Activated CD8-positive, alpha-beta T cell treated with anti-CD3 and anti-CD28 coated beads, Interleukin-2, amount 10 ng/mL, durations not matched to agents 7 days and 5 days (primary cell): ENCODE measurements at regions not wholly inside any gene's neighbourhood (a gene's known extent, or its start where the extent isn't known, plus 50 kb on each side); places are given as distances from the start of the nearest gene placed in this dataset.
"Not testable (repeated sequence)": the region's sequence is repeated elsewhere in the genome, so short reads cannot be mapped to it uniquely, and the experiment has no call there.

Experiments
- ATAC-seq: fragments of 150-1000 bp; cut with Tn5 transposase; one replicate; pipeline ENCODE4 v1.10.0; 2021; ENCODE audit warnings: moderate library complexity
- CTCF ChIA-PET: fragments of 350-600 bp; sonication (Branson Sonifier 250); formaldehyde crosslinking; loops from one replicate; lab custom pipeline; 2021; ENCODE audit warnings: antibody characterized with exemption; lab: Charles Lee
- POLR2A ChIA-PET: fragments of 350-600 bp; sonication (Branson Sonifier 250); formaldehyde crosslinking; loops from one replicate; lab custom pipeline; 2021; ENCODE audit warnings: antibody characterized with exemption; lab: Charles Lee
- DNase-seq: peaks from one replicate; pipeline ENCODE4 v3.0.0-alpha.2; 2020
- H3K27ac Mint-ChIP-seq: one replicate; pipeline ENCODE4 v1.8.0; 2021; ENCODE audit warnings: mild to moderate bottlenecking, mixed read lengths
- H3K27me3 Mint-ChIP-seq: one replicate; pipeline ENCODE4 v1.8.0; 2021; ENCODE audit warnings: low read depth, mixed read lengths
- H3K36me3 Mint-ChIP-seq: one replicate; pipeline ENCODE4 v1.8.0; 2021; ENCODE audit warnings: low read depth, mixed read lengths
- H3K4me1 Mint-ChIP-seq: one replicate; pipeline ENCODE4 v1.8.0; 2021; ENCODE audit warnings: low read depth, mixed read lengths
- H3K4me3 Mint-ChIP-seq: one replicate; pipeline ENCODE4 v1.8.0; 2021; ENCODE audit warnings: mild to moderate bottlenecking, mixed read lengths
- H3K9me3 Mint-ChIP-seq: one replicate; pipeline ENCODE4 v1.8.0; 2022; ENCODE audit warnings: mixed read lengths; ENCODE audit not compliant: insufficient read depth

- DNase-seq (no peak), ATAC-seq (no peak)
- Mint-ChIP-seq H3K36me3 (no peaks in the 10 kb centered on the region), H3K27me3 (no peaks in the 10 kb centered on the region), H3K4me1 (no peaks in the 10 kb centered on the region), H3K9me3 (peaks cover 7% of the 10 kb centered on the region), H3K4me3 (no peak overlapping the region), H3K27ac (no peak overlapping the region)
- POLR2A ChIA-PET: no interaction called here
- CTCF ChIA-PET: no interaction called here
These were observed 273.1 kb upstream of the KCND2 start for GRCh38 chr7:119999738-120000475.

DNA sequence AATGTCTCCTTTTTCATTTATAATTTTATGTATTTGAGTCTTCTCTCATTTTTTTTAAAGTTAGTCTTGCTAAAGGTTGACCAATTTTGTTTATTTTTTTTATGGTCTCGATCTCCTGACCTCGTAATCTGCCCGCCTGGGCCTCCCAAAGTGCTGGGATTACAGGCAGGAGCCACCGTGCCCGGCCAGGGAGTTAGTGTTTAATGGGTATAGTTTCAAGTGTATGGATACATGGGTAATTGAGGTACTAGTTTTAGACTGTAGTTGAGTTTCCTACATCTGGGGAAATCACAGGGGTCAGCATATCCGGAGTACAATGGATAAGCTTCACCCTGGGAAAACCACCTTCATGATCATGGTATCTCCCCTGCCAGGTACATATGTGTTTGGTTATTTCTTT is 267.3 kb upstream of the KCND2 start:
- no peaks in the 10 kb centered on the region for H3K36me3 Mint-ChIP-seq
- no peaks in the 10 kb centered on the region for H3K27me3 Mint-ChIP-seq
- H3K27ac Mint-ChIP-seq: no peak overlapping the region
- H3K9me3 Mint-ChIP-seq: peaks cover 13% of the 10 kb centered on the region
- DNase-seq (no peak), ATAC-seq (no peak)
- no peaks in the 10 kb centered on the region for H3K4me1 Mint-ChIP-seq
- POLR2A ChIA-PET: no interaction called here
- no peak overlapping the region for H3K4me3 Mint-ChIP-seq
- CTCF ChIA-PET: no interaction called here

DNA sequence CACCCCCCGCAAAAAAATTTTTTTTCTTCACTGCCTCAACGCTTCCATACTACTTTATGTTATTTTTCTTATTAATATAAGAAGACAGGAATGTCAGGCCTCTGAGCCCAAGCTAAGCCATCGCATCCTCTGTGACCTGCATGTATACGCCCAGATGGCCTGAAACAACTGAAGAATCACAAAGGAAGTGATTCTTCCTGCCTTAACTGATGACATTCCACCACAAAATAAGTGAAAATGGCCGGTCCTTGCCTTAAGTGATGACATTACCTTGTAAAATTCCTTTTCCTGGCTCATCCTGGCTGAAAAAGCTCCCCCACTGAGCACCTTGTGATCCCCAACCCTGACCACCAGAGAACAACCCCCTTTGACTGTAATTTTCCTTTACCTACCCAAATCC is 258.7 kb upstream of the KCND2 start:
- H3K27me3 Mint-ChIP-seq, H3K36me3 Mint-ChIP-seq, CTCF ChIA-PET, H3K4me1 Mint-ChIP-seq, POLR2A ChIA-PET, ATAC-seq, DNase-seq, H3K4me3 Mint-ChIP-seq, H3K27ac Mint-ChIP-seq, H3K9me3 Mint-ChIP-seq: not testable (repeated sequence)

DNA sequence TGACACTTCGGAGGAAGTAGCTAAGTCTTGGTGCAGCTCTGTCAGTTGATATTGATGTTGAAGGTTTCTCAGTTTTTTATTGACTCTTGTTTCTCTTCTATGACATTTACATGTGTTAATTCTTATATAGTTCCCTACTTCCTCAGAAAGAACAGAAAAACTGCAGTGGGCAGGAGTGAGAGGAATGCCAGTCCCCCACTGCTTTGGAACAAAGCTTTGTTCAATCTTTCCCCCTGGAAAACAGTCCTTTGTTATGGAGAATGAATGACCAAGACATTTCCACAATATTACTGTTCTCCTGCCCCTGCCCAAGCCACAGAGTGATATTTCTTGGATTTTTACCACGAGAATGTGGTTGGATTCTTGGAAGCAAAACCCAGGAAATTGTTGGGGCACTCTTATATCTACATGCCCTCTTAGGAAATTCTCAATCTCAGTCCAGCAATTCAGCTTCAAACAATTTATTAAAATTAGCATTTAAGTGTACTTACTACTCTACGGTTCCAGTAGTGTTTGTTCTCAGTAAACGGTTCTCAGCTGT is 258.0 kb upstream of the KCND2 start:
- no peaks in the 10 kb centered on the region for H3K27me3 Mint-ChIP-seq
- no peak overlapping the region for H3K27ac Mint-ChIP-seq
- H3K4me3 Mint-ChIP-seq: no peak overlapping the region
- ATAC-seq (no peak), DNase-seq (no peak)
- no peaks in the 10 kb centered on the region for H3K4me1 Mint-ChIP-seq
- ChIA-PET POLR2A (no interaction called here), CTCF (no interaction called here)
- H3K9me3 Mint-ChIP-seq: peaks cover 8% of the 10 kb centered on the region
- H3K36me3 Mint-ChIP-seq: no peaks in the 10 kb centered on the region

GRCh38 chr7:120021085-120021484 is 251.9 kb upstream of the KCND2 start:
- CTCF ChIA-PET: no interaction called here
- POLR2A ChIA-PET: no interaction called here
- ATAC-seq (no peak), DNase-seq (no peak)
- Mint-ChIP-seq H3K27ac (no peak overlapping the region), H3K4me3 (no peak overlapping the region), H3K9me3 (no peaks in the 10 kb centered on the region), H3K27me3 (no peaks in the 10 kb centered on the region), H3K36me3 (no peaks in the 10 kb centered on the region), H3K4me1 (no peaks in the 10 kb centered on the region)

DNA sequence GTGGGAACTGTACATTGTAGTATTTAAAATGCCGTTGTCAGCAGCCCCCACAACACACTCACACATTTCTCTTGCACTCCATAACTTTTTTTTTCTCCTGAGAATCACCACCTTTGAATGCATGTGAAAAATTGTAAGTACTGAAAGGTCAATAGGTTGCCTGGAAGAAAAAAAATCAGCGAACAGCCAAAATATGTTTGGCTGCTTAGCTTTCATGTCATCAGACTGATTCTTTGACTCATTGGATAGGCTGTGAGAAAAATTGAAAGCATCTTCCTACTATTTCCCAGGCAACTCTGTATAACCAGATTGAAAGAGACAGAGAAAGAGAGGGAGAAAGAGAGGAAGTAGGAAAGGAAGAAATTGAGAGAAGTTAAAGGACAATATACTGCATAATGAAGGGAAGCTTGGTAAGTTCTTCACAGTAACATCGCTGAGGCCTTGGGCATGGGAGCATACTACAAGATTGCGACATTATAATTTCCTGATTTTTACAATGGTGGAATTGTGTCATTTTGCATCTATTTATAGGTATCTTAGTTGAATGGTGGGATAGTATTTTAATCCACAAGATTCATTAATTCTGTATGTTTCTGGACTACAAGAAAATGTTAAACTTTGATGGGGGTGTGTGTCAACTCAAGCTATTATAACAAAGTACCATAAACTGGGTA is 249.3 kb upstream of the KCND2 start:
- no peaks in the 10 kb centered on the region for H3K9me3 Mint-ChIP-seq
- H3K4me3 Mint-ChIP-seq: no peak overlapping the region
- H3K27me3 Mint-ChIP-seq: no peaks in the 10 kb centered on the region
- ChIA-PET POLR2A (no interaction called here), CTCF (no interaction called here)
- DNase-seq: no peak
- ATAC-seq: no peak
- H3K36me3 Mint-ChIP-seq: no peaks in the 10 kb centered on the region
- H3K4me1 Mint-ChIP-seq: no peaks in the 10 kb centered on the region
- H3K27ac Mint-ChIP-seq: no peak overlapping the region

DNA sequence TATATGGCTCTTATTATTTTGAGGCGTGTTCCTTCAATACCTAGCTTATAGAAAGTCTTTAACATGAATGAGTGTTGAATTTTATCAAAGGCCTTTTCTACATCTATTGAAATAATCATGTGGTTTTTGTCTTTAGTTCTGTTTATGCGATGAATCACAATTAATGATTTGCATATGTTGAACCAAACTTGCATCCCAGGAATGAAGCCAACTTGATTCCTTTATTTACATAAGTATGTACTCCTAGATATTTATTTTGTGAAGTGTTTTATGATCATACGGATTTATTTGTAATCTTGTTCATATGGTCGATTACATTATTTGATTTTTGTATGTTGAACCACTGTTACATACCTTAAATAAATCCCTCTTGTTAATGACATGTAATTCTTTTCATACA is 244.3 kb upstream of the KCND2 start:
- Mint-ChIP-seq H3K4me1 (no peaks in the 10 kb centered on the region), H3K9me3 (no peaks in the 10 kb centered on the region), H3K27me3 (no peaks in the 10 kb centered on the region), H3K27ac (no peak overlapping the region), H3K36me3 (no peaks in the 10 kb centered on the region), H3K4me3 (no peak overlapping the region)
- DNase-seq (no peak), ATAC-seq (no peak)
- POLR2A ChIA-PET: no interaction called here
- CTCF ChIA-PET: no interaction called here

DNA sequence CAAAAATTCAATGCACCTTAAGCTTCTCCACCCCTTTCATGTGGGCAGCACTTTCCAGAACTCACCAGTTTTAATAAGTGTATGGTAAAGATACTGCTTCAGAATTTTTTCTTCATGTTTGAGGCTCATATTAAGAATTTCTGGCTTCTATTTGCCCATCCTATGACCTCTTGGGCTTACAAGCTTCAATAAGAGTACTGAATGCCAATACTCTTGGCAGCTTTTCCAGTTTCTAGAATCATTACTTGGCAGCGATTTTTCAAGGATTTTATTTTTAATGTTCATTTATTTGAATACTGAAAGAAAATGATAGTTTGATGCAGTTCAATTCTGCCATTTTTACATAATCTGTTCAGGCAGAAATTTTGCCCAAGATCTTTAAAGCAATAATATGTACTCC is 242.1 kb upstream of the KCND2 start:
- Mint-ChIP-seq H3K9me3 (peaks cover 2% of the 10 kb centered on the region), H3K36me3 (no peaks in the 10 kb centered on the region), H3K4me3 (no peak overlapping the region), H3K27ac (no peak overlapping the region), H3K27me3 (no peaks in the 10 kb centered on the region), H3K4me1 (no peaks in the 10 kb centered on the region)
- POLR2A ChIA-PET: no interaction called here
- CTCF ChIA-PET: no interaction called here
- no peak for DNase-seq
- no peak for ATAC-seq

- POLR2A ChIA-PET: no interaction called here
- Mint-ChIP-seq H3K36me3 (no peaks in the 10 kb centered on the region), H3K27ac (no peak overlapping the region), H3K9me3 (peaks cover 13% of the 10 kb centered on the region), H3K4me1 (no peaks in the 10 kb centered on the region), H3K27me3 (no peaks in the 10 kb centered on the region), H3K4me3 (no peak overlapping the region)
- no peak for ATAC-seq
- CTCF ChIA-PET: no interaction called here
- DNase-seq: no peak
These were observed 239.9 kb upstream of the KCND2 start for GRCh38 chr7:120033114-120033513.

DNA sequence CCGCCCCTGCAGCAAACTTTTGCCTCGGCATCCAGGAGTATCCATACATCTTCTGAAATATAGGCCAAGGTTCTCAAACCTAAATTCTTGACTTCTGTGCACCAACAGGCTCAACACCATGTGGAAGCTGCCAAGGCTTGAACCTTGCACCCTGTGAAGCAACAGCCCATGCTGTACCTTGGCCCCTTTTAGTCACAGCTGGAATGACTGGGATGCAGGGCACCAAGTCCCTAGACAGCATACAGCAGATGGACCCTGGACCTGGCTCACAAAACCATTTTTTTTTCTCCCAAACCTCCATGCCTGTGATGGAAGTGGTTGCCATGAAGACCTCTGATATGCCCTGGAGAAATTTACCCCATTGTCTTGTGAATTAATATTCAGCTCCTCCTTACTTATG is 233.8 kb upstream of the KCND2 start:
- no peak for ATAC-seq
- Mint-ChIP-seq H3K9me3 (peaks cover 21% of the 10 kb centered on the region), H3K4me1 (no peaks in the 10 kb centered on the region), H3K27ac (no peak overlapping the region), H3K27me3 (no peaks in the 10 kb centered on the region), H3K4me3 (no peak overlapping the region), H3K36me3 (no peaks in the 10 kb centered on the region)
- POLR2A ChIA-PET: no interaction called here
- no peak for DNase-seq
- CTCF ChIA-PET: no interaction called here

DNA sequence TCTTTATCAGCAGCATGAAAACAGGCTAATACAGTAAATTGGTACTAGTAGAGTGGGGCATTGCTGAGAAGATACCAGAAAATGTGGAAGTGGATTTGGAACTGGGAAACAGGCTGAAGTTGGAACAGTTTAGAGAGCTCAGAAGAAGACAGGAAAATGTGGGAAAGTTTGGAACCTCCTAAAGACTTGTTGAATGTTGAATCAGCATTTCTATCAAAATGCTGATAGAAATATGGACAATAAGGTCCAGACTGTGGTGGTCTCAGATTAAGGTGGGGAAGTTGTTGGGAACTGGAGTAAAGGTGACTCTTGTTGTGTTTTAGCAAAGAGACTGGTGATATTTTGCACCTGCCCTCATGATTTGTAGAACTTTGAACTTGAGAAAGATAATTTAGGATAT is 231.2 kb upstream of the KCND2 start:
- ATAC-seq (no peak), DNase-seq (no peak)
- Mint-ChIP-seq H3K4me1 (no peaks in the 10 kb centered on the region), H3K4me3 (no peak overlapping the region), H3K36me3 (no peaks in the 10 kb centered on the region), H3K9me3 (peaks cover 21% of the 10 kb centered on the region), H3K27me3 (no peaks in the 10 kb centered on the region), H3K27ac (no peak overlapping the region)
- ChIA-PET CTCF (no interaction called here), POLR2A (no interaction called here)

- H3K4me3 Mint-ChIP-seq: no peak overlapping the region
- H3K36me3 Mint-ChIP-seq: no peaks in the 10 kb centered on the region
- POLR2A ChIA-PET: no interaction called here
- peaks cover 16% of the 10 kb centered on the region for H3K9me3 Mint-ChIP-seq
- no peaks in the 10 kb centered on the region for H3K27me3 Mint-ChIP-seq
- ATAC-seq: no peak
- CTCF ChIA-PET: no interaction called here
- H3K4me1 Mint-ChIP-seq: no peaks in the 10 kb centered on the region
- no peak for DNase-seq
- no peak overlapping the region for H3K27ac Mint-ChIP-seq
These were observed 229.7 kb upstream of the KCND2 start for GRCh38 chr7:120043250-120043649.
